ENCODE measurements at regions not wholly inside any gene's neighbourhood (a gene's known extent, or its start where the extent isn't known, plus 50 kb on each side); places are given as distances from the start of the nearest gene placed in this dataset.

- WGBS, 2 experiments (ENCODE audit: extremely low coverage in 2 of 2, insufficient read length in 1 of 2) = no CpG with 5 or more reads among the region's 3 CpGs
- dilution Hi-C loops (cut with HindIII; ENCODE audit: low sequenced_read_pairs, unreplicated experiment) (no loop called here), in situ Hi-C loops (cut with MboI; ENCODE audit: low sequenced_read_pairs) (no loop called here), intact Hi-C loops (cut with micrococcal nuclease) (no loop called here)
- Histone ChIP-seq H3K9me3 (ENCODE audit: control insufficient read depth, insufficient read depth, low read length) (peaks cover 4% of the 10 kb centered on the region; the same call in 1 of the 2 replicates), H3K36me3 (ENCODE audit: control insufficient read depth, insufficient read depth, low read length) (no peaks in the 10 kb centered on the region), H3K23ac (ENCODE audit: low read depth, low read length) (no peak overlapping the region), H3K27me3 (ENCODE audit: control insufficient read depth, insufficient read depth, low read length) (no peaks in the 10 kb centered on the region), H4K20me1 (ENCODE audit: insufficient read depth, low read length) (no peaks in the 10 kb centered on the region), H2AK5ac (ENCODE audit: low read depth, low read length) (no peak overlapping the region), H4K8ac (ENCODE audit: low read depth in 2 of 2, low read length in 2 of 2) (no peak overlapping the region), H2AFZ (replicated peaks; ENCODE audit: low read length, poor library complexity) (no peak overlapping the region), H2AK9ac (replicated peaks; ENCODE audit: low read depth, low read length, poor library complexity) (no peak overlapping the region), H3K4ac (ENCODE audit: low read depth, low read length) (no peak overlapping the region), H3K4me2 (ENCODE audit: low read depth, low read length) (no peak overlapping the region), H2BK120ac (ENCODE audit: low read depth, low read length) (no peak overlapping the region), H3K4me3 (ENCODE audit: insufficient read depth, low read depth, low read length) (no peak overlapping the region), H2BK15ac (ENCODE audit: low read depth, low read length) (no peak overlapping the region), H3K27ac (ENCODE audit: insufficient read depth, low read length) (no peak overlapping the region), H3K9ac (ENCODE audit: low read depth, low read length) (no peak overlapping the region), H3K14ac (replicated peaks; ENCODE audit: low read depth, low read length) (no peak overlapping the region), H3K4me1 (ENCODE audit: control insufficient read depth, insufficient read depth, low read length) (no peaks in the 10 kb centered on the region), H3K9me1 (ENCODE audit: insufficient read depth, low read length) (no peaks in the 10 kb centered on the region), H3K56ac (ENCODE audit: extremely low read depth, insufficient read depth, low read length) (no peak overlapping the region), H3K79me1 (ENCODE audit: low read depth in 1 of 2, low read length in 2 of 2) (no peaks in the 10 kb centered on the region), H4K91ac (ENCODE audit: insufficient read depth, low read depth, low read length) (no peak overlapping the region), H2BK5ac (ENCODE audit: low read depth, low read length, poor library complexity, severe bottlenecking) (no peak overlapping the region), H4K5ac (ENCODE audit: low read depth, low read length) (no peak overlapping the region), H2BK20ac (ENCODE audit: low read depth, low read length) (no peak overlapping the region), H3K18ac (ENCODE audit: low read depth, low read length) (no peak overlapping the region)
- ChIA-PET CTCF (no interaction called here), POLR2A (ENCODE audit: unreplicated experiment) (no interaction called here)
- TF ChIP-seq SMC3 (IDR thresholded peaks at IDR 0.05; ENCODE audit: low read depth, low read length) (no peak), RFX5 (IDR thresholded peaks at IDR 0.05; ENCODE audit: low read depth, low read length) (no peak), BHLHE40 (IDR thresholded peaks at IDR 0.05; ENCODE audit: low read depth, low read length) (no peak), POLR2A (IDR thresholded peaks at IDR 0.05; ENCODE audit: low read depth, low read length) (no peak), CHD1 (IDR thresholded peaks at IDR 0.05; ENCODE audit: low read depth, low read length) (no peak), RAD21 (IDR thresholded peaks at IDR 0.05; ENCODE audit: low read length) (no peak), MAFK (IDR thresholded peaks at IDR 0.05; ENCODE audit: low read depth, low read length) (no peak), RCOR1 (IDR thresholded peaks at IDR 0.05; ENCODE audit: insufficient replicate concordance, low read length) (no peak), FOS (IDR thresholded peaks at IDR 0.05; ENCODE audit: low read depth, low read length) (no peak), CEBPB (IDR thresholded peaks at IDR 0.05; ENCODE audit: low read depth, low read length) (no peak), MAZ (IDR thresholded peaks at IDR 0.05; ENCODE audit: borderline replicate concordance, low read depth, low read length) (no peak), MXI1 (IDR thresholded peaks at IDR 0.05; ENCODE audit: borderline replicate concordance, low read depth, low read length) (no peak), NFE2L2 (IDR thresholded peaks at IDR 0.05; ENCODE audit: low read depth, low read length) (no peak)
- TF ChIP-seq, protein P1, sequence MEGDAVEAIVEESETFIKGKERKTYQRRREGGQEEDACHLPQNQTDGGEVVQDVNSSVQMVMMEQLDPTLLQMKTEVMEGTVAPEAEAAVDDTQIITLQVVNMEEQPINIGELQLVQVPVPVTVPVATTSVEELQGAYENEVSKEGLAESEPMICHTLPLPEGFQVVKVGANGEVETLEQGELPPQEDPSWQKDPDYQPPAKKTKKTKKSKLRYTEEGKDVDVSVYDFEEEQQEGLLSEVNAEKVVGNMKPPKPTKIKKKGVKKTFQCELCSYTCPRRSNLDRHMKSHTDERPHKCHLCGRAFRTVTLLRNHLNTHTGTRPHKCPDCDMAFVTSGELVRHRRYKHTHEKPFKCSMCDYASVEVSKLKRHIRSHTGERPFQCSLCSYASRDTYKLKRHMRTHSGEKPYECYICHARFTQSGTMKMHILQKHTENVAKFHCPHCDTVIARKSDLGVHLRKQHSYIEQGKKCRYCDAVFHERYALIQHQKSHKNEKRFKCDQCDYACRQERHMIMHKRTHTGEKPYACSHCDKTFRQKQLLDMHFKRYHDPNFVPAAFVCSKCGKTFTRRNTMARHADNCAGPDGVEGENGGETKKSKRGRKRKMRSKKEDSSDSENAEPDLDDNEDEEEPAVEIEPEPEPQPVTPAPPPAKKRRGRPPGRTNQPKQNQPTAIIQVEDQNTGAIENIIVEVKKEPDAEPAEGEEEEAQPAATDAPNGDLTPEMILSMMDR (conservative IDR thresholded peaks at IDR 0.05; ENCODE audit: low read depth, low read length) = no peak
- TF ChIP-seq, protein P2, sequence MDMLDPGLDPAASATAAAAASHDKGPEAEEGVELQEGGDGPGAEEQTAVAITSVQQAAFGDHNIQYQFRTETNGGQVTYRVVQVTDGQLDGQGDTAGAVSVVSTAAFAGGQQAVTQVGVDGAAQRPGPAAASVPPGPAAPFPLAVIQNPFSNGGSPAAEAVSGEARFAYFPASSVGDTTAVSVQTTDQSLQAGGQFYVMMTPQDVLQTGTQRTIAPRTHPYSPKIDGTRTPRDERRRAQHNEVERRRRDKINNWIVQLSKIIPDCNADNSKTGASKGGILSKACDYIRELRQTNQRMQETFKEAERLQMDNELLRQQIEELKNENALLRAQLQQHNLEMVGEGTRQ (IDR thresholded peaks at IDR 0.05; ENCODE audit: low read depth, low read length) = no peak
- TF ChIP-seq, protein P3, sequence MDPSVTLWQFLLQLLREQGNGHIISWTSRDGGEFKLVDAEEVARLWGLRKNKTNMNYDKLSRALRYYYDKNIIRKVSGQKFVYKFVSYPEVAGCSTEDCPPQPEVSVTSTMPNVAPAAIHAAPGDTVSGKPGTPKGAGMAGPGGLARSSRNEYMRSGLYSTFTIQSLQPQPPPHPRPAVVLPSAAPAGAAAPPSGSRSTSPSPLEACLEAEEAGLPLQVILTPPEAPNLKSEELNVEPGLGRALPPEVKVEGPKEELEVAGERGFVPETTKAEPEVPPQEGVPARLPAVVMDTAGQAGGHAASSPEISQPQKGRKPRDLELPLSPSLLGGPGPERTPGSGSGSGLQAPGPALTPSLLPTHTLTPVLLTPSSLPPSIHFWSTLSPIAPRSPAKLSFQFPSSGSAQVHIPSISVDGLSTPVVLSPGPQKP (IDR thresholded peaks at IDR 0.05; ENCODE audit: borderline replicate concordance, low read depth, low read length) = no peak
- no TSS peak for BruUV-seq (replicated peaks)
- ATAC-seq (ENCODE audit: low read depth) (no peak), DNase-seq (no peak)
These were observed 1130.0 kb downstream of the STPG2 start for GRCh38 chr4:97013309-97013708.
